ENCODE measurements at regions not wholly inside any gene's neighbourhood (a gene's known extent, or its start where the extent isn't known, plus 50 kb on each side); places are given as distances from the start of the nearest gene placed in this dataset.

DNA sequence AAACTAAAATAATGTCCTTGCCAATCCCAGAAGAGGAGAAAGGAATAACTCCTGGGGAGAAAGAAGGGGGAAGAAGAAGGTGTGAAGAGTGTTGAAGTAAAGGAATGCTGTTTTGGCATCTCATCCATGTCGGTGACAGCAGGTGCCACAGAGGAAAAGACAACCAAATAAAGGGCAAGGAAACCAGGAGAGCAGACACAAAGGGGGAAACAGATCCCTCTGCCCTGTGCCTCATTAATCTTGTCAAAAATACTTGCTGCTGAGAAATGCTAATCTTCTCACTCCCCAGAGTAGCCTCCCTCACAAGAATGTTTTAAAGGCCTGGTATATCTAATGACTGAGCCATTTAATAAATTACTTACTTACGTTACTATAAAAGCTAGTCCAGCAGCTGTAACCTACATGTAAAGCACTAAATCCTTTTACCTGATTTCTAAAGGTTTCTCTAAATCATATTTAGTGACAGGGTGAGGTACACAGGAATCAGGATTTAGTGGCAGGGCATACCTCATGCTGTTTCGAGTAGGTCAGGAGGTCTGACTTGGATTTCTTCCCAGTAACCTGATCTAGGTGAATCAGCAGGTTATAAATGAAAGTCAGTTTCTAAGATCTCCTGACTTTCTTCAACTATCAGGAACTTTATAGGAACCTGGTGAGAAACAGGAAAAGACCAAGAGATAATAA lies 377.1 kb downstream of the CENPW start:
- no peaks in the 10 kb centered on the region for H3K9me3 ChIP-seq
- intact Hi-C loops (cut with DNase I), result no loop called here
- H3K36me3 ChIP-seq, result no peaks in the 10 kb centered on the region
- no peak overlapping the region for H3K4me3 ChIP-seq
- no peaks in the 10 kb centered on the region for H3K4me1 ChIP-seq
- no peak overlapping the region for H3K27ac ChIP-seq
- DNase-seq, result no peak
- WGBS, 2 donors, result 42 to 49% methylated on average over 3 of the region's 3 CpGs
- TF ChIP-seq, protein P1, sequence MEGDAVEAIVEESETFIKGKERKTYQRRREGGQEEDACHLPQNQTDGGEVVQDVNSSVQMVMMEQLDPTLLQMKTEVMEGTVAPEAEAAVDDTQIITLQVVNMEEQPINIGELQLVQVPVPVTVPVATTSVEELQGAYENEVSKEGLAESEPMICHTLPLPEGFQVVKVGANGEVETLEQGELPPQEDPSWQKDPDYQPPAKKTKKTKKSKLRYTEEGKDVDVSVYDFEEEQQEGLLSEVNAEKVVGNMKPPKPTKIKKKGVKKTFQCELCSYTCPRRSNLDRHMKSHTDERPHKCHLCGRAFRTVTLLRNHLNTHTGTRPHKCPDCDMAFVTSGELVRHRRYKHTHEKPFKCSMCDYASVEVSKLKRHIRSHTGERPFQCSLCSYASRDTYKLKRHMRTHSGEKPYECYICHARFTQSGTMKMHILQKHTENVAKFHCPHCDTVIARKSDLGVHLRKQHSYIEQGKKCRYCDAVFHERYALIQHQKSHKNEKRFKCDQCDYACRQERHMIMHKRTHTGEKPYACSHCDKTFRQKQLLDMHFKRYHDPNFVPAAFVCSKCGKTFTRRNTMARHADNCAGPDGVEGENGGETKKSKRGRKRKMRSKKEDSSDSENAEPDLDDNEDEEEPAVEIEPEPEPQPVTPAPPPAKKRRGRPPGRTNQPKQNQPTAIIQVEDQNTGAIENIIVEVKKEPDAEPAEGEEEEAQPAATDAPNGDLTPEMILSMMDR (IDR thresholded peaks at IDR 0.05), result no peak
- no peaks in the 10 kb centered on the region for H3K27me3 ChIP-seq
- no peak for ATAC-seq

DNA sequence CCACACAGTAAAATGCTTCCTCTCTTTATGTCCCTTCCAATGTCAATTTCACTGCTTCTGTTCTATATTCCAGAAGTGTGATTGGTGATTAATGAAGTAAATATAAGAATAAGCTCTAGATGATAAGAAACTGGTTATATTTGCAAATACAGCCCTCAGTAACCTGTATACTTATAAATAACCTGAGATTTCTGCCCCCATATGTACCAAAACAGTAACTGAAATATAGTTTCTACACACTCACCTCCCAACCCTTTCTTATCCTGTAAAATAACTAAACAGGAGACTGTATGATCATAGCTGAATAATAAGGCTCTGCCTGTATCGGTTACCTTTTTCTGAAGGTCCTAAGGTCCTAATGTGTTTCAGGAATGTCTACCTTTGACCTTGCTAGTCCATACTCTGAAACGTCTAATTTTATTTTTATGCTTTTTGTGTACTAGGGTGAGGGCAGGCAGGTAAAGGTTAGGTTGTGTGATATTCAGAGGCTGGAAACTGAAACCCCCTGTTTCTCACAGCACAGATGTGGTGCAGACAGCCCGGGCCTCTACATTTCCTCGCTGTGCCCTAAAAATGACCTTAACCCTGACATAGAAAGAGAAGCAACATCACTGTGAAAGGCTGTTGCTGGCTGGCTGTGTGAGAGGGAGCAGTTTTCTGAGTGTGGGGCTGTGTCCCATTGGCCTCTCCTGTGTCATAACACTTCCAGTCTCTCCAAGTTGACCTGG lies 378.8 kb downstream of the CENPW start:
- Histone ChIP-seq H3K27me3 (no peaks in the 10 kb centered on the region), H3K4me3 (no peak overlapping the region), H3K27ac (no peak overlapping the region), H3K4me1 (no peaks in the 10 kb centered on the region), H3K36me3 (no peaks in the 10 kb centered on the region), H3K9me3 (no peaks in the 10 kb centered on the region)
- intact Hi-C loops (cut with DNase I), result no loop called here
- TF ChIP-seq, protein P1 (IDR thresholded peaks at IDR 0.05), result no peak
- no peak for ATAC-seq
- WGBS, 2 donors, result 55 to 65% methylated on average over 4 of the region's 4 CpGs
- DNase-seq, result no peak

DNA sequence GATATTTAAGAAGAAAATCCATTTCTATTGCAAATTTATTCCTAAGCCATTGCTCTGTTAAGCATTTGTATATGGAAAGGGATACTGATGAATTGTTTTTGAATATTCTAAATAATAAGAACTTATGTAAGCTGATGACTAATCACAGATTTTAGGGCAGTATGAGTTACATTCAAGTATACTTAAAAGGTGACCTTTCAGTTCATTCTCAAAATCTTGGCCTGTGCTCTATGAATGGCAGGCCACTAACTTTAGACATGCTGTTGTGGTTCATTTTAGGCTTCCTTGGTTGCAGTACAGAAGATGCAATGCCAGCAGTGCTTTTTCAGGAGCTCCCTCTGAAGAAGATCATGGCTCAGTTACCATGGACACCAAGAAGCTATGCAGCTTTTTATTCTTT lies 380.4 kb downstream of the CENPW start:
- H3K4me3 ChIP-seq, result no peak overlapping the region
- no peaks in the 10 kb centered on the region for H3K36me3 ChIP-seq
- no peaks in the 10 kb centered on the region for H3K27me3 ChIP-seq
- H3K27ac ChIP-seq, result no peak overlapping the region
- DNase-seq (no peak), ATAC-seq (no peak)
- H3K4me1 ChIP-seq, result no peaks in the 10 kb centered on the region
- intact Hi-C loops (cut with DNase I), result no loop called here
- peaks cover 0 to 4% (median 0%) of the 10 kb centered on the region in 11 donors for H3K9me3 ChIP-seq
- TF ChIP-seq, protein P1 (IDR thresholded peaks at IDR 0.05), result no peak

DNA sequence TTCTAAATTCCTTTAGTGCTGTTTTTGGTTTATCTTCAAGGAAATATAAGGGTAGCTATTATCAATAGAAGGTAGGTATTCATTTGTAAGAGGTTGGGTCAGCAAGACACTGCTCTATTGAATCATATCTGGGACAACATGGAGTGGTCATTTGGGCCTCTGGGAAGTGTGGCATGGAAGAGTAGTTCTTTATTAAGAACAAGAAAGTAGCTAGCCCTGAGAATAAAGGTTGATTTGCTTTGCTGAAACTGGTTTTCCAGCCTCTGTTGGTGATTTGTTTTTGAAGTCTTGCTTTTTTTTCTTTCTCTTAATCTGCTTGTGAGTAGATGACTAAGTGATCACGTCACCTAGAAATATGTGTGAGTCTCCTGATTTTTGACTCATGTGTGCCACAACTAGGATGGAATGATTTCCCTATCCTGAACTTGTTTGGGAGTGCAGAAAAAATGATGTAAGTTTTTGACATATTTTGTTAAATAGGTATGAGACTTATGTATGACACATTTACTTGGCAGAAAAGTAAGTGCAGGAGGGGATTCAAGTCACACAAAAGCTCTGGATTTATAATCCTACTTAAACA lies 381.8 kb downstream of the CENPW start:
- Histone ChIP-seq H3K36me3 (no peaks in the 10 kb centered on the region), H3K27me3 (no peaks in the 10 kb centered on the region), H3K9me3 (peaks cover 0 to 14% (median 0%) of the 10 kb centered on the region in 11 donors), H3K4me3 (no peak overlapping the region), H3K27ac (no peak overlapping the region), H3K4me1 (no peaks in the 10 kb centered on the region)
- ATAC-seq (no peak), DNase-seq (no peak)
- TF ChIP-seq, protein P1 (IDR thresholded peaks at IDR 0.05), result no peak
- 59 to 73% methylated on average over 1 of the region's 1 CpG for WGBS, 2 donors
- intact Hi-C loops (cut with DNase I), result no loop called here

Data from heart right ventricle (tissue), 16 donors.